HFFc6 (cell line): ENCODE measurements at regions not wholly inside any gene's neighbourhood (a gene's known extent, or its start where the extent isn't known, plus 50 kb on each side); places are given as distances from the start of the nearest gene placed in this dataset.
"Not testable (repeated sequence)": the region's sequence is repeated elsewhere in the genome, so short reads cannot be mapped to it uniquely, and the experiment has no call there.

ENCODE experiments used
- DNase-seq: peaks from one replicate; pipeline ENCODE4 v3.0.0-alpha.2; 2018
- H3K27ac Mint-ChIP-seq: 2 replicates; pipeline ENCODE4 v1.8.0; 2020; ENCODE audit warnings: mild to moderate bottlenecking, mixed read lengths
- H3K27me3 Mint-ChIP-seq: 2 replicates; pipeline ENCODE4 v1.8.0; 2021; ENCODE audit warnings: mild to moderate bottlenecking, moderate library complexity, mixed read lengths; ENCODE audit not compliant: insufficient read depth
- H3K36me3 Mint-ChIP-seq: 2 replicates; pipeline ENCODE4 v1.8.0; 2021; ENCODE audit warnings: low read depth, mixed read lengths
- H3K4me1 Mint-ChIP-seq: 2 replicates; pipeline ENCODE4 v1.8.0; 2020; ENCODE audit warnings: low read depth, mixed read lengths
- H3K4me3 Mint-ChIP-seq: 2 replicates; pipeline ENCODE4 v1.8.0; 2020; ENCODE audit warnings: mild to moderate bottlenecking, moderate library complexity, mixed read lengths
- H3K9me3 Mint-ChIP-seq: 2 replicates; pipeline ENCODE4 v1.8.0; 2020; ENCODE audit warnings: mild to moderate bottlenecking, mixed read lengths
- TF ChIP-seq, protein P1 (sequence below): fragments of 200-600 bp; sonication (generic); IDR thresholded peaks from 2 replicates; pipeline ENCODE4 v1.5.0; 2021; ENCODE audit warnings: antibody characterized with exemption, mild to moderate bottlenecking

DNA sequence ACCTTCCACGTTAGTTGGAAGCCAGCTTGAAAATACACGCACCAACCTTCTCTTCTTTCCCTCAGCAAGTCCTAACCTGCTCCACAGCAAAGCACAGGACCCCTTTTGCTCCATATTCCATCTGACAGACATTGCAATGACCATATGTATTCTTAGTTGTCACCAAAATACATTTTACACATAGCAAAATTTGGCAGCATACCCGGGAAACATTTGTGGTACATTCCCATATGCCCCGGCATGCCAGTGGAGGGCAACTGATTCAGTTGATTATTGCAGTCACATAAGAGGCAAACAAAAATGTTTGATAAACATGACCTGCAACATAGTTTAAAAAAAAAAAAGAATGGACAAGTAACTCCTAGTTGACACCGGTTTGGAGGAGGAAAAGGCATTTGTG, 202.1 kb upstream of the UBE2E3 start:
- Mint-ChIP-seq H3K27ac (no peak overlapping the region), H3K36me3 (no peaks in the 10 kb centered on the region), H3K4me1 (peaks cover 23% of the 10 kb centered on the region), H3K27me3 (no peaks in the 10 kb centered on the region), H3K9me3 (peaks cover 5% of the 10 kb centered on the region; the same call in 1 of the 2 replicates), H3K4me3 (no peak overlapping the region)
- DNase-seq = no peak
- TF ChIP-seq, protein P1, sequence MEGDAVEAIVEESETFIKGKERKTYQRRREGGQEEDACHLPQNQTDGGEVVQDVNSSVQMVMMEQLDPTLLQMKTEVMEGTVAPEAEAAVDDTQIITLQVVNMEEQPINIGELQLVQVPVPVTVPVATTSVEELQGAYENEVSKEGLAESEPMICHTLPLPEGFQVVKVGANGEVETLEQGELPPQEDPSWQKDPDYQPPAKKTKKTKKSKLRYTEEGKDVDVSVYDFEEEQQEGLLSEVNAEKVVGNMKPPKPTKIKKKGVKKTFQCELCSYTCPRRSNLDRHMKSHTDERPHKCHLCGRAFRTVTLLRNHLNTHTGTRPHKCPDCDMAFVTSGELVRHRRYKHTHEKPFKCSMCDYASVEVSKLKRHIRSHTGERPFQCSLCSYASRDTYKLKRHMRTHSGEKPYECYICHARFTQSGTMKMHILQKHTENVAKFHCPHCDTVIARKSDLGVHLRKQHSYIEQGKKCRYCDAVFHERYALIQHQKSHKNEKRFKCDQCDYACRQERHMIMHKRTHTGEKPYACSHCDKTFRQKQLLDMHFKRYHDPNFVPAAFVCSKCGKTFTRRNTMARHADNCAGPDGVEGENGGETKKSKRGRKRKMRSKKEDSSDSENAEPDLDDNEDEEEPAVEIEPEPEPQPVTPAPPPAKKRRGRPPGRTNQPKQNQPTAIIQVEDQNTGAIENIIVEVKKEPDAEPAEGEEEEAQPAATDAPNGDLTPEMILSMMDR = no peak

DNA sequence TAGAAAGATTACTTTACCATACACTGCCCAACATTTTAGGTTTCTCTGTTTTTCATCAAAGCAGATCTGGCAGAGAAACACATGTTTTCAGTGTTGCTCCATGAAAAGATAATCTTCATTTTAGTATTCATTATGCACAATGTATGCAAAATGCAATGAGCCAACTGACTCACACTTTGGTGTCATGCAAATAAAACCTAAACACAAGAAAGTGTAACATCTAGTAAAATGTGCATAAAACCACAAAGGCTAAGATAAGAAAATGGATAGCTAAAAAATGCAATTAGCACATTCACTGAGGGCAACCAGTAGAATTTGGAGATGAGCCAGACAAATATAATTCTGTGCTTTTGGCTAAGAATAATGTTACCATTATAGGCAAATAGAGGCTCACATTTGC, 203.5 kb upstream of the UBE2E3 start:
- peaks cover 17% of the 10 kb centered on the region for H3K4me1 Mint-ChIP-seq
- H3K36me3 Mint-ChIP-seq = no peaks in the 10 kb centered on the region
- H3K9me3 Mint-ChIP-seq = no peaks in the 10 kb centered on the region
- TF ChIP-seq, protein P1 = no peak
- DNase-seq = peak; percentile 4
- no peaks in the 10 kb centered on the region for H3K27me3 Mint-ChIP-seq
- no peak overlapping the region for H3K27ac Mint-ChIP-seq
- H3K4me3 Mint-ChIP-seq = no peak overlapping the region

DNA sequence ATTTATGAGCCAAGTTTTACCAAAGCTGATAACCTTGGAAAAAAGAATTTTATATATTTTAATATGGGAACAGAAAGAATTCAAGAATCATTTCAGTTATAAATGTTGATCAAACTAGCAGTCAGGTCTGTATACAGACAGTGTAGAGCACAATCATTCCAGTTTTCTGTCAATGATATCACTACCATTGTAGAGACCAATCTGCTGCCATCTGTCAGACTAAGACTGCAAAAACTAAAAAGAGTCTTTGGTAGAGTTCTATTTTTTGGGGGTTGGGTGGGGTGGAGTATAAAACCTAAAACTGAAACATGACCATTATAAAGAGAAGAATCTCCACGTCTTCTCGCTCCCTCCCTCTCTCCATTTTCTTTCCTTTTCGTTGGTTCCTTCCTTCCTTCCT, 204.7 kb upstream of the UBE2E3 start:
- TF ChIP-seq, protein P1 = no peak
- H3K9me3 Mint-ChIP-seq = no peaks in the 10 kb centered on the region

DNA sequence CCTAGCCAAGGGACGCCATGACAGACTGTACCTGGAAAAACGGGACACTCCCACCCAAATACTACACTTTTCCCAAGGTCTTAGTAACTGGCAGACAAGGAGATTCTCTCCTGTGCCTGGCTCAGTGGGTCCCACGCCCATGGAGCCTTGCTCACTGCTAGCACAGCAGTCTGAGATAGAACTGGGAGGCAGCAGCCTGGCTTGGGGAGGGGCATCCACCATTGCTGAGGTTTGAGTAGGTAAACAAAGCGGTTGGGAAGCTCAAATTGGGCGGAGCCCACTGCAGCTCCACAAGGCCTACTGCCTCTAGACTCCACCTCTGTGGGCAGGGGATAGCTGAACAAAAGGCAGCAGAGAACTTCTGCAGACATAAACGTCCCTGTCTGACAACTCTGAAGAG, 215.1 kb upstream of the UBE2E3 start:
- H3K27ac Mint-ChIP-seq, H3K4me3 Mint-ChIP-seq, DNase-seq, H3K9me3 Mint-ChIP-seq, H3K27me3 Mint-ChIP-seq: not testable (repeated sequence)
- Mint-ChIP-seq H3K36me3 (peaks cover 12% of the 10 kb centered on the region; the same call in 1 of the 2 replicates), H3K4me1 (peaks cover 23% of the 10 kb centered on the region)

More for the DNA sequence above, 204.7 kb upstream of the UBE2E3 start:
- no peak overlapping the region for H3K27ac Mint-ChIP-seq
- H3K4me1 Mint-ChIP-seq = peaks cover 8% of the 10 kb centered on the region
- no peak for DNase-seq
- H3K27me3 Mint-ChIP-seq = no peaks in the 10 kb centered on the region
- no peak overlapping the region for H3K4me3 Mint-ChIP-seq
- H3K36me3 Mint-ChIP-seq = no peaks in the 10 kb centered on the region

DNA sequence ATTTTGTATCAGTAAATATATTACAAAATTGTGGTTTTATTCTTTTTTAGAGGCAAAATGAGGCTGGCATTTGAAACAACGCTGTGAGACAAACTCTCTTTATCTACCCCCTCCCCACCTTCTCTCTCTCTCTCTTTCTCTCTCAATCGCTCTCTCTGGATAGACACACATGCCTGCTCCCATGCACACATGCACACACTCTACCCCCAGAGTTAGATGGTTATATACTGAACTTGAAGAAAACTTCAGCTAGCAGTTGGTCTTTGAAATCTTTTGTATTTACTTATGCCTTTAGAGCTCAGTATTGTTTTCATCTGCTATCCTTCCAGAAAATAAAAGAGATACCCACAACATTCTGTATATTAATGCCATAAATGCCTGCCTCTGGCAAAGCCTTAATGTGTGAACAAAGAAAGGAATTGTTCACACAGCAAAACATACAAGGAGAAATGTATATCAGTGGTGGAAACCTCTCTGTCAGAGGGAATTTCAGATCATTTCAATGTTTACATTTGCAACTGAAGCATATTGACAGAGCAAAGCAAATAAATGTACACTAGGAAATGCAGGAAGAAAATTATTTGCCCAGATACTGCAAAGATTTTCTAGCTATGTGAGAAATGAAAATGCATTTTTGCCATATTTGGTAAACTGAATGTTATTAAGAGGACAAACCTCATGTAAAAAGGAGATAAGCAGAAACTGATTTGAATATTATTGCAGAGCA, 217.0 kb upstream of the UBE2E3 start:
- H3K4me3 Mint-ChIP-seq = no peak overlapping the region
- H3K27me3 Mint-ChIP-seq = no peaks in the 10 kb centered on the region
- TF ChIP-seq, protein P1 = no peak
- DNase-seq = no peak
- H3K36me3 Mint-ChIP-seq = peaks cover 12% of the 10 kb centered on the region; the same call in 1 of the 2 replicates
- peaks cover 25% of the 10 kb centered on the region for H3K4me1 Mint-ChIP-seq
- H3K9me3 Mint-ChIP-seq = no peaks in the 10 kb centered on the region
- no peak overlapping the region for H3K27ac Mint-ChIP-seq

DNA sequence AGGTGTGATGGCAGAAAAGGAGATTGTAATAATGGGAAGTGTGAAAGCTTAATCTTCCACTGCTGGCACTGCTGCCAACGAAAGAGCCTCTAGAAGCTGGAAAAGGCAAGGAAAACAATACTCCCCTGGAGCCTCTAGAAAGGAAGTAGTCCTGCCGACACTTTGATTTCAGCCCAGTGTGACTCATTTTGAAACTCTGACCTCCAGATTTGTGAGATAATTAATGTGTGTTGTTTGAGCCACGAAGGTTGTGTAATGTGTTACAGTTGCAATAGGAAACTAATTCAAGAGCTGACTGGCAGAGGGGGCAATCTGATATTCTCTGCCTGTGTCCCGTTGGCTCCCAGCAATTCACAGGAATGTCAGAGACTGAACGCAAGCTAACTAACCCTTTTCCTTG, 219.2 kb upstream of the UBE2E3 start:
- no peaks in the 10 kb centered on the region for H3K27me3 Mint-ChIP-seq
- H3K36me3 Mint-ChIP-seq = no peaks in the 10 kb centered on the region
- DNase-seq = peak; percentile 56
- H3K4me3 Mint-ChIP-seq = peak overlapping the region; percentile 0; the same call in 1 of the 2 replicates
- peaks cover 25% of the 10 kb centered on the region for H3K4me1 Mint-ChIP-seq
- H3K9me3 Mint-ChIP-seq = no peaks in the 10 kb centered on the region
- H3K27ac Mint-ChIP-seq = no peak overlapping the region
- TF ChIP-seq, protein P1 = no peak
